ENCODE measurements at regions not wholly inside any gene's neighbourhood (a gene's known extent, or its start where the extent isn't known, plus 50 kb on each side); places are given as distances from the start of the nearest gene placed in this dataset.

DNA sequence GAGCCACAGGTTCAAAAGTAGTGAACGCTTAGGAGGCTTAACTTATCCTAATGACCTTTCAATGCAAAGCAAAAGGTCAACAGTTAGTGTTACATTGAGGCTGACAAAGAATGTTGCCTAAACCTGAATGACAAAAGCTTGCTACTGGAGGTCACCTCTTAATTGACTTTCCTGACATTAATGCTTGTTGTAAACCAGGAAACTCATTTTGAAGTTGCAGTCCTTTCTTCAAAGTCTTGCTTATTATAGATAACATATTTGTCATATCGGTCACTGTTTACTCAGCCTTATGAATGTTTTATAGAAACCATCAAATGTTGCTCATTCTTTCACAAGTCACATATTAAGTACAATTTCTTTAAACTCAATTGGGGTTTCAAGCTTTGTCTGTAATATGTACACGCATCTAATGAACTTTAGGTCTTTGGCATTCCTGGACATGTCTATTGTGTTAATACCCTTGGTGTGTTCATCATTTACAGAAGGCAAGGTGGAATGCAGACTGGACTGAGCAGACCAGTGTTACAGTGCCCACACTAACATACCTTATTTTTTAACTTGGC, 488.2 kb upstream of the NECTIN3 start:
- no peak overlapping the region for H3K4me3 Mint-ChIP-seq
- no peaks in the 10 kb centered on the region for H3K9me3 Mint-ChIP-seq
- H3K36me3 Mint-ChIP-seq (ENCODE audit: low read depth), result no peaks in the 10 kb centered on the region
- peaks cover 4% of the 10 kb centered on the region for H3K27me3 Mint-ChIP-seq (ENCODE audit: insufficient read depth)
- DNase-seq (ENCODE audit: low spot score), result no peak
- H3K4me1 Mint-ChIP-seq (ENCODE audit: low read depth), result no peaks in the 10 kb centered on the region
- H3K27ac Mint-ChIP-seq, result no peak overlapping the region
- intact Hi-C loops (cut with micrococcal nuclease), result no loop called here

DNA sequence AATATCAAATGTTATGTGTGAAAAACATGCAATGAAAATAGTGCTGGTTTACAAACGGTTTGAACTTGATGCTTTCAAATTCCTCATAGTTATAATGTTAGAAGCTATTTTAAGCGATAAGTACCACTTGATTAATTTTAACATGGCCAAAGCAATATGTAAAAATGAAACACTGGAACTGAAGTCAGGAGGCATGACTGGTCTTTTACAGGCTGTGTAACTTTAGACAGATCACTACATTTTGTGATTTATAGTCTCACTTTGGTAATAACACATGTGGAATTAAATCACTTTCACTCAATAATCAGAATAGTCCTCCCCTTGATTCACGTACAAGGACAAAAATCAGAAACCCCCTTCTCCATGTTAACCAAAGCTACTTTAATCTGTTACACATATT, 482.7 kb upstream of the NECTIN3 start:
- Mint-ChIP-seq H3K4me1 (ENCODE audit: low read depth) (no peaks in the 10 kb centered on the region), H3K36me3 (ENCODE audit: low read depth) (no peaks in the 10 kb centered on the region), H3K27me3 (ENCODE audit: insufficient read depth) (no peaks in the 10 kb centered on the region), H3K4me3 (no peak overlapping the region), H3K9me3 (peaks cover 4% of the 10 kb centered on the region), H3K27ac (no peak overlapping the region)
- intact Hi-C loops (cut with micrococcal nuclease), result no loop called here
- no peak for DNase-seq (ENCODE audit: low spot score)

DNA sequence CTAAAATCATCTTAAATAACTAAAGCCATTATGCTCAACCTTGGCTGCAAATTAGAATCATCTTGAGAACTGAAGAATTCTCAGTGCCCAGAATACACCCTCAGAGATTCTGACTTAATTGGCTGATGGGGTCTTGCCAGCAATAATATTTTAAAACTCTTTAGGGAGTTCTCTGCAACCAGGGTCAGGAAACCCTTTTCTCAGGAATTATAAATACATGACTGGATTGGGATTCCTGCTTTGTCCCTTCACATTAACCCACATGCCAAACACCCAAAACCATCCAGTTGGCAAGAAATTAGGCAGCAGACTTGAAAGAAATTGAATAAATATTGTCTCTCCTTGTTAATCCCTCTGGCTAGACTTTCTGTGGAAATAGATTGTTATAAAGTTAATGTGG, 482.3 kb upstream of the NECTIN3 start:
- DNase-seq (ENCODE audit: low spot score), result no peak
- H3K9me3 Mint-ChIP-seq, result peaks cover 4% of the 10 kb centered on the region
- no peak overlapping the region for H3K27ac Mint-ChIP-seq
- no peaks in the 10 kb centered on the region for H3K36me3 Mint-ChIP-seq (ENCODE audit: low read depth)
- H3K4me1 Mint-ChIP-seq (ENCODE audit: low read depth), result no peaks in the 10 kb centered on the region
- no peak overlapping the region for H3K4me3 Mint-ChIP-seq
- H3K27me3 Mint-ChIP-seq (ENCODE audit: insufficient read depth), result no peaks in the 10 kb centered on the region
- intact Hi-C loops (cut with micrococcal nuclease), result no loop called here

DNA sequence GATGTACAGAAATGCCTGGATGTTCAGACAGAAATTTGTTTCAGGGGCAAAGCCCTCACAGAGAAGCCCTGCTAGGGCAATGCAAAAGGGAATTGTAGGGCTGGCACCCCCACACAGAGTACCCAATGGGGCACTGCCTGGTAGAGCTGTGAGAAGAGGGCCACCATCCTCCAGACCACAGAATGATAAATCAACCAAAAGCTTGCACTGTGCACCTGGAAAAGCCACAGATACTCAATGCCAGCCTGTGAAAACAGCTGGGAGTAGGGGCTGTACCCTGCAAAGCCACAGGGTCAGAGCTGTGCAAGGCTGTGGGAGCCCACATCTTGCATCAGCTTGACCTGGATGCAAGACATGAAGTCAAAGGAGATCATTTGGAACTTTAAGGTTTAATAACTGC, 477.9 kb upstream of the NECTIN3 start:
- Mint-ChIP-seq H3K9me3 (peaks cover 4% of the 10 kb centered on the region), H3K27me3 (ENCODE audit: insufficient read depth) (no peaks in the 10 kb centered on the region), H3K4me3 (no peak overlapping the region), H3K4me1 (ENCODE audit: low read depth) (no peaks in the 10 kb centered on the region), H3K27ac (no peak overlapping the region), H3K36me3 (ENCODE audit: low read depth) (no peaks in the 10 kb centered on the region)
- intact Hi-C loops (cut with micrococcal nuclease), result no loop called here
- DNase-seq (ENCODE audit: low spot score), result no peak

DNA sequence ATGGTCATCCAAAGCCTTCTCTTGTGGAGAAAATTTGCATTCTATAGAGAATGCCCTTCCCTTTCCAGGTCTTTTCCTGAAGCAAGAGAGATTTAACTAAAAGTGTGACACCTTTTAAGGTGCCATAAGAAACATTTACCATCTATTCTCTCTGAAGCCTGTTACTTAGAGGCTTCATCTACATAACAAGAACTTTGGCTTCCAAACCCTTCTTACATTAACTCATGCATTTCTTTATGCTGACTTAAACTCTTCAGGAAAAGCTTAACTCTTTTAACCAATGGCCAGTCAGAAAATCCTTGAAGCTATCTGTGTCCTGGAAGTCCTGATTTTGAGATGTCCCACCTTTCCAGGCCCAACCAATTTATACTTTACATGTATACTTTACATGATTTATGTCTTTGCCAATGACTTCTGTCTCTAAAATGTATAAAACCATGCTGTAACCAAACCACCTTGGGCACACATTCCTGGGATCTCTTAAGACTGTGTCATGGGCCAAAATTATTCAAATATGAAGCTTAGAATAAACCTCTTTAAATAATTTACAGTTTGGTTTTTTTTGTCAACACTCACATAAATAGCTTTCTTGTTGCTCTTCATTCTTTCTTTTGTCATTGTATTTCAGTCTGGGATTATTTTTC, 472.6 kb upstream of the NECTIN3 start:
- Mint-ChIP-seq H3K27me3 (ENCODE audit: insufficient read depth) (no peaks in the 10 kb centered on the region), H3K36me3 (ENCODE audit: low read depth) (no peaks in the 10 kb centered on the region), H3K9me3 (no peaks in the 10 kb centered on the region), H3K4me3 (no peak overlapping the region), H3K4me1 (ENCODE audit: low read depth) (no peaks in the 10 kb centered on the region), H3K27ac (no peak overlapping the region)
- intact Hi-C loops (cut with micrococcal nuclease), result no loop called here
- no peak for DNase-seq (ENCODE audit: low spot score)

DNA sequence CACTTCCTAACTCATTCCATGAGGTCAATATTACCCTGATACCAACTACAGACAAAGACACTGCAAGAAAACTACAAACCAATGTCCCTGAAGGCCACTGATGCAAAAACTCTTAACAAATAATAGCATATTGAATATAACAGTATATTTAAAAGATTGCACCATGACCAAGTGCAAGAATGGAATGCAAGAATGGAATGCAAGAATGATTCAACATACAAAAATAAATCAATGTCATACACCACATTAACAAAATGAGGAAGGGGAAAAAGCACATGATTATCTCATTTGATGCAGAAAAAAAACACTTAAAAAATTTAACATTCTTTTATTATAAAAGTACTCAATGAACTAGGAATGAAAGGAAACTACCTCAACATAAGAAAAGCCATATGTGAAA, 463.1 kb upstream of the NECTIN3 start:
- no peak overlapping the region for H3K27ac Mint-ChIP-seq
- H3K36me3 Mint-ChIP-seq (ENCODE audit: low read depth), result no peaks in the 10 kb centered on the region
- no peaks in the 10 kb centered on the region for H3K9me3 Mint-ChIP-seq
- intact Hi-C loops (cut with micrococcal nuclease), result no loop called here
- no peak overlapping the region for H3K4me3 Mint-ChIP-seq
- DNase-seq (ENCODE audit: low spot score), result no peak
- no peaks in the 10 kb centered on the region for H3K4me1 Mint-ChIP-seq (ENCODE audit: low read depth)
- H3K27me3 Mint-ChIP-seq (ENCODE audit: insufficient read depth), result peaks cover 4% of the 10 kb centered on the region

DNA sequence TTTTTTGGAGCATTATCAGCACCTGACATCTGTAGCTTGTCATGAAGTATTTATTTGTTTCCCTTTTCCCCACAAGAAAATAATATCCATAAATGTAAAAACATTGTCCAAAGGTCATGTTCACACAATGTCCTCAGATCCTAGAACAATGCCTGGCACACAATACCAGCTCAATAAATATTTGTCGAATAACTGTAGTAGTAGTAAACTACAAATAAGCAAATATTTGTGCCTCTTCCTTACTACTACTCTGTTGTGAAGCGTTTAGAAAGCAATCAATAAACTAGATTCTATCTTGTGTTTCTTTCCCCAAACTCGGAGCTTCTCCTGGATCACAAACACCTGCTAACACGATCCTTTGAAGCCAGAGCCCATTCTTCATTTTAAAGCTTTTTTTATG, 459.6 kb upstream of the NECTIN3 start:
- H3K4me3 Mint-ChIP-seq, result no peak overlapping the region
- H3K36me3 Mint-ChIP-seq (ENCODE audit: low read depth), result no peaks in the 10 kb centered on the region
- intact Hi-C loops (cut with micrococcal nuclease), result no loop called here
- DNase-seq (ENCODE audit: low spot score), result no peak
- H3K27ac Mint-ChIP-seq, result no peak overlapping the region
- no peaks in the 10 kb centered on the region for H3K4me1 Mint-ChIP-seq (ENCODE audit: low read depth)
- no peaks in the 10 kb centered on the region for H3K9me3 Mint-ChIP-seq
- H3K27me3 Mint-ChIP-seq (ENCODE audit: insufficient read depth), result peaks cover 4% of the 10 kb centered on the region

DNA sequence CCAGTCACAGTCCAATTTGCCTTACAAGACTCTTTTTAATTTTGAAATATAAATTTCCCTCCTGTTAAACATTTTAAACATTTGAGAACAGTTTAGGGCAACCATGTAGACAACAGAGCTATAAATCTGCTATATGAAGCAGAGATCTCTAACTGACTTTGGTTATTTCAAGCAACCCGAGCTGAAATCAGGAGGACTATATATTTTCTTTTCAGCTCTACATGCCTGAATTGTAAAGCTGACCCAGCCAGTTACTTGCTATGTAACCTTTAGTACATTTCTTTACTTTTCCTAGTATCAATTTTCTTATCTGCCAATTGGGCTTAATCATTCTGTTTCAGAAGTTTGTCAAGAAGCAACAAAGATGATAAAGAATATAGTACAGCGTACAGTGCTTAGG, 457.4 kb upstream of the NECTIN3 start:
- H3K4me1 Mint-ChIP-seq (ENCODE audit: low read depth), result no peaks in the 10 kb centered on the region
- no peak overlapping the region for H3K27ac Mint-ChIP-seq
- no peaks in the 10 kb centered on the region for H3K9me3 Mint-ChIP-seq
- H3K36me3 Mint-ChIP-seq (ENCODE audit: low read depth), result no peaks in the 10 kb centered on the region
- H3K4me3 Mint-ChIP-seq, result no peak overlapping the region
- intact Hi-C loops (cut with micrococcal nuclease), result no loop called here
- DNase-seq (ENCODE audit: low spot score), result no peak
- H3K27me3 Mint-ChIP-seq (ENCODE audit: insufficient read depth), result peaks cover 4% of the 10 kb centered on the region

DNA sequence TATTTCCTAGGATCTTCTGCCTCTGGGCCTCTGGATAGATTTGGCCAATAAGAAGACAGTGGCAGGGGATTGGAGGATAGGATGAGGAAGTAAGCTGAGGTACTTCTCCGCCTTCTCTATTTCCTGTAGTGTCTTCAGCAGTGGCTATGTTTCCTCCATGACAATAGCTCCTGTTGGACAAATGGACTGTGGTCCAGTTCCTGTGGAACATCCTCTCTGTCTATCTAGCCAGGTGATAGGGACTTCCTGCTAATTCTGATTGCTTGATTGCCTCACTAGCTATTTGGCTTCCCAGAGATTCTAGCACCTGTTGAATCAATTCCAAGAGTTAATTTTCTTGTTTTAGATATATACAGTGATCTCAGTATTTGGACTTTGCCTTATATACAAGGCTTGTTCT, 456.2 kb upstream of the NECTIN3 start:
- no peak for DNase-seq (ENCODE audit: low spot score)
- no peaks in the 10 kb centered on the region for H3K9me3 Mint-ChIP-seq
- peaks cover 4% of the 10 kb centered on the region for H3K27me3 Mint-ChIP-seq (ENCODE audit: insufficient read depth)
- intact Hi-C loops (cut with micrococcal nuclease), result no loop called here
- no peak overlapping the region for H3K4me3 Mint-ChIP-seq
- H3K36me3 Mint-ChIP-seq (ENCODE audit: low read depth), result no peaks in the 10 kb centered on the region
- H3K27ac Mint-ChIP-seq, result no peak overlapping the region
- H3K4me1 Mint-ChIP-seq (ENCODE audit: low read depth), result no peaks in the 10 kb centered on the region

DNA sequence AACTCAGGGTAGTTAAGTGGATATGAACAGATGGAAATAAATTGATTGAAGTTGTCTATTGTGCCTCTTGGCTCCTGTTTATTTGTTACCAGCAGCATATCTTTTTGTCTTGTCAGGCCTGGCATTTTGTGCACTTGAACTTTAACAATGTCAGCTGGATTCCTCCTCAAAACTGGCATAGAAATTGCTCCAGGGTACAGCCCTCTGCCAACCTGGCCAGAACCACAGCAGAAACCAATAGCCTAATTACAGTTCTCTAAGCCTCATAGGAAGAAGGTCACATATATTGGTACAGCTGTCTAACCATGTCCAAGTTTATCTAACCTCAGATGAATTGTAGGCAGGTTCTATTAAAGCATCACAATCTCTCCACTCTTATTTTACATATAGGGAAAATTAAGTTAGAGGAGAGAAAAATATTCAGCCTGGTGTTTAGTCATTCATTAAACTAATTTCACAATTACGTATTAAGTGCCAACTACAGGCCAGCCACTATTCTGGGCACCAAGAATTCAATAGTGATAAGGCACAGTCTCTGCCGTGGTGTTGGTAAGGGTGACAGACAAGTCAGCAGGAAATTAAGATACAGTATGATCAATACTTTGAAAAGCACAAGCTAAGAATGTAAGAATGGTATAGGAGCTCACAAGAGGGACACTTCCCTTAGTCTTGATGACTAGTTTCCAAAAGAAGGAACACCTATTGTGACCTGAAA, 452.9 kb upstream of the NECTIN3 start:
- Mint-ChIP-seq H3K27ac (no peak overlapping the region), H3K27me3 (ENCODE audit: insufficient read depth) (no peaks in the 10 kb centered on the region), H3K36me3 (ENCODE audit: low read depth) (no peaks in the 10 kb centered on the region), H3K4me1 (ENCODE audit: low read depth) (no peaks in the 10 kb centered on the region), H3K4me3 (no peak overlapping the region), H3K9me3 (no peaks in the 10 kb centered on the region)
- DNase-seq (ENCODE audit: low spot score), result no peak
- intact Hi-C loops (cut with micrococcal nuclease), result no loop called here

DNA sequence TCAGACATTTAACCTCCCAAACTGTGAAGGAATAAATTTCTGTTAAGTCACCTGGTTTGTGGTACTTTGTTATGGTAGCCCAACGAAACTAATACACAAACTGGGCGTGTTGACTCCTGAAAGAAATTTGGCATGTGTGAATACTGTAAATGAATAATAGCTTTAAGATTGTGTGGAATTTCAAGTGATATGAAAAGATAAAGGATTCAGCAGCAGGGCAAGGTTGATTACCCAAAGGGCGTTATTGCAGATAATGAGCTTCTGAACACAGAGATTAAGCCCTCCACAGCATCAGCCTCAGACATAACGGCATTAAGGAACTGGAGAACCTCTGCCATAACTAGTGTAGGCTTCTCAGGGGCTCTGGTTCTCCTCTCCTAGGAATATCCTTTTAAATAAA, 451.5 kb upstream of the NECTIN3 start:
- Mint-ChIP-seq H3K27me3 (ENCODE audit: insufficient read depth) (no peaks in the 10 kb centered on the region), H3K4me3 (no peak overlapping the region), H3K9me3 (no peaks in the 10 kb centered on the region), H3K27ac (no peak overlapping the region), H3K36me3 (ENCODE audit: low read depth) (no peaks in the 10 kb centered on the region), H3K4me1 (ENCODE audit: low read depth) (no peaks in the 10 kb centered on the region)
- intact Hi-C loops (cut with micrococcal nuclease), result no loop called here
- no peak for DNase-seq (ENCODE audit: low spot score)

DNA sequence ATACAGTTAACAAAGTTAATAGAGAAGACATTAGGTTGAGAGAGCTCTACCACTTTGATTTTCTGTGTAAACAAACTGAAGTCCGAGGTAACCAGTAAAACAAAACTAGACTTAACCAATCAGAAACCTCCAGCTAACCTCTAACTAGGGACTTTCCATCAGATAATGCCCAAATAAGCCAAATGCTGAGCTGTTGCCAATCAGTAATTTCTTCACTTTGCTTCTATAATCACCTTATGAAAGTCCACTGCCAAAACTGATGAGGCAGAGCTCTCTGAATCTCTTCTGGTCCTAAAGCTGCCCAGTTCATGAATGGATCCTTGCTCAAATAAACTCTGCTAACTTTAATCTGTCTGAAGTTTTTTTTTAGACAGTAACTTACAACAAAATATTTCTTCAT, 448.0 kb upstream of the NECTIN3 start:
- intact Hi-C loops (cut with micrococcal nuclease), result no loop called here
- no peaks in the 10 kb centered on the region for H3K4me1 Mint-ChIP-seq (ENCODE audit: low read depth)
- no peak for DNase-seq (ENCODE audit: low spot score)
- H3K9me3 Mint-ChIP-seq, result peaks cover 6% of the 10 kb centered on the region
- H3K27ac Mint-ChIP-seq, result no peak overlapping the region
- H3K36me3 Mint-ChIP-seq (ENCODE audit: low read depth), result no peaks in the 10 kb centered on the region
- no peaks in the 10 kb centered on the region for H3K27me3 Mint-ChIP-seq (ENCODE audit: insufficient read depth)
- H3K4me3 Mint-ChIP-seq, result no peak overlapping the region

DNA sequence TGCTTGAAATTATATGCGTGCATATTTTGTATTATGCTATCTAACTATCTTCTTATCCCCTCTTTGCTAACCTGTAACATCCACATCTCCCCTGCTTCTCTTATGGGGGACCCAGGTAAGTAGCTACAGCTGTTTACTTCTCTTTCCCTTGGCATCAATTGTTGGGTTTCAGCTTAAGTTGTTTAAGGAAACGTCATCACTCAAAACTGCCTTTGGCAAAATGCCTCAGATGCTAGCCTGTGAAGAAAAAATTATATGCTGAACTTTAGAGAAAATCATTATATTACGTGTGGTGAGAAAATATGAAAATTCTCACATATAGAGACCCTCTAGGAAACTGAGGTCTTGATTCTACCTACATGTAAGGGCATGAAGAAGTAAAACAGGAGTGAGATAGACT, 447.0 kb upstream of the NECTIN3 start:
- DNase-seq (ENCODE audit: low spot score), result no peak
- no peak overlapping the region for H3K27ac Mint-ChIP-seq
- H3K27me3 Mint-ChIP-seq (ENCODE audit: insufficient read depth), result no peaks in the 10 kb centered on the region
- H3K9me3 Mint-ChIP-seq, result peaks cover 6% of the 10 kb centered on the region
- intact Hi-C loops (cut with micrococcal nuclease), result no loop called here
- no peak overlapping the region for H3K4me3 Mint-ChIP-seq
- H3K36me3 Mint-ChIP-seq (ENCODE audit: low read depth), result no peaks in the 10 kb centered on the region
- H3K4me1 Mint-ChIP-seq (ENCODE audit: low read depth), result no peaks in the 10 kb centered on the region

All from activated T-helper 1 cell treated with anti-CD3 and anti-CD28 coated beads, Interleukin-12 subunit alpha, Interleukin-12 subunit beta, Interleukin-2, Interleukin-4 antibody, amounts not matched to agents 30 ng/mL and 10 ng/mL and 1 ng/mL, durations not matched to agents 14 hours and 24 hours and 36 hours (primary cell).